ENCODE measurements at regions not wholly inside any gene's neighbourhood (a gene's known extent, or its start where the extent isn't known, plus 50 kb on each side); places are given as distances from the start of the nearest gene placed in this dataset.

DNA sequence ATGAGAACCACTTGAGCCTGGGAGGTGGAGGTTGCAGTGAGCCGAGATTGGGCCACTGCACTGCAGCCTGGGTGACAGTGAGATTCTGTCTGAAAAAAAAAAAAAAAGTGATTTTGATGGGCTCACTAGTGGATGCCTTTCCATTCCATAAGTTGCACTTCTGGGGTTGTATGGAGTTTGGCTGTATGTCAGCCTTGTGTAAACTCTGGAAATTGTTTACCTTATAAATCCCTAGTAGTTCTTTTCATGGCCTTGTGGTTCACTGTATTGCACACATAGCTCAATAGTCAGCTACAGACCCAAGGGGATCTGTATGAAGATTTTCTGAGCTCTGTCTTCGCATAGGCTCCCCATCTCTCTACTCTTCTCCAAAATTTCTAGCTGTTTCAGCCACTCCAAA, 131.9 kb downstream of the SOX11 start:
- TF ChIP-seq ARNTL (CRISPR knock-in tag; IDR thresholded peaks at IDR 0.05; ENCODE audit: borderline replicate concordance, low read depth) (no peak), GLIS3 (CRISPR knock-in tag; IDR thresholded peaks at IDR 0.05) (no peak), ZNF70 (CRISPR knock-in tag; IDR thresholded peaks at IDR 0.05) (no peak), ZFP3 (CRISPR knock-in tag; IDR thresholded peaks at IDR 0.05) (no peak), OSR1 (CRISPR knock-in tag; IDR thresholded peaks at IDR 0.05) (no peak), ISL1 (CRISPR knock-in tag; IDR thresholded peaks at IDR 0.05) (no peak), ZNF8 (CRISPR knock-in tag; IDR thresholded peaks at IDR 0.05) (no peak), RARB (CRISPR knock-in tag; IDR thresholded peaks at IDR 0.05) (no peak), ZC3H10 (CRISPR knock-in tag; IDR thresholded peaks at IDR 0.05) (no peak)
- TF ChIP-seq, protein P1, sequence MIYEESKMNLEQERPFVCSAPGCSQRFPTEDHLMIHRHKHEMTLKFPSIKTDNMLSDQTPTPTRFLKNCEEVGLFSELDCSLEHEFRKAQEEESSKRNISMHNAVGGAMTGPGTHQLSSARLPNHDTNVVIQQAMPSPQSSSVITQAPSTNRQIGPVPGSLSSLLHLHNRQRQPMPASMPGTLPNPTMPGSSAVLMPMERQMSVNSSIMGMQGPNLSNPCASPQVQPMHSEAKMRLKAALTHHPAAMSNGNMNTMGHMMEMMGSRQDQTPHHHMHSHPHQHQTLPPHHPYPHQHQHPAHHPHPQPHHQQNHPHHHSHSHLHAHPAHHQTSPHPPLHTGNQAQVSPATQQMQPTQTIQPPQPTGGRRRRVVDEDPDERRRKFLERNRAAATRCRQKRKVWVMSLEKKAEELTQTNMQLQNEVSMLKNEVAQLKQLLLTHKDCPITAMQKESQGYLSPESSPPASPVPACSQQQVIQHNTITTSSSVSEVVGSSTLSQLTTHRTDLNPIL (CRISPR knock-in tag; IDR thresholded peaks at IDR 0.05; ENCODE audit: low read depth): no peak
- TF ChIP-seq, protein P2, sequence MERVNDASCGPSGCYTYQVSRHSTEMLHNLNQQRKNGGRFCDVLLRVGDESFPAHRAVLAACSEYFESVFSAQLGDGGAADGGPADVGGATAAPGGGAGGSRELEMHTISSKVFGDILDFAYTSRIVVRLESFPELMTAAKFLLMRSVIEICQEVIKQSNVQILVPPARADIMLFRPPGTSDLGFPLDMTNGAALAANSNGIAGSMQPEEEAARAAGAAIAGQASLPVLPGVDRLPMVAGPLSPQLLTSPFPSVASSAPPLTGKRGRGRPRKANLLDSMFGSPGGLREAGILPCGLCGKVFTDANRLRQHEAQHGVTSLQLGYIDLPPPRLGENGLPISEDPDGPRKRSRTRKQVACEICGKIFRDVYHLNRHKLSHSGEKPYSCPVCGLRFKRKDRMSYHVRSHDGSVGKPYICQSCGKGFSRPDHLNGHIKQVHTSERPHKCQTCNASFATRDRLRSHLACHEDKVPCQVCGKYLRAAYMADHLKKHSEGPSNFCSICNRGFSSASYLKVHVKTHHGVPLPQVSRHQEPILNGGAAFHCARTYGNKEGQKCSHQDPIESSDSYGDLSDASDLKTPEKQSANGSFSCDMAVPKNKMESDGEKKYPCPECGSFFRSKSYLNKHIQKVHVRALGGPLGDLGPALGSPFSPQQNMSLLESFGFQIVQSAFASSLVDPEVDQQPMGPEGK (CRISPR knock-in tag; IDR thresholded peaks at IDR 0.05; ENCODE audit: borderline replicate concordance): no peak

Data from SK-N-SH treated with all-trans-retinoic acid at 6 μM for 48 hours (cell line).